ENCODE measurements at regions not wholly inside any gene's neighbourhood (a gene's known extent, or its start where the extent isn't known, plus 50 kb on each side); places are given as distances from the start of the nearest gene placed in this dataset.

GRCh38 chr18:39348757-39349156 is 1783.2 kb upstream of the CELF4 start:
- no peaks in the 10 kb centered on the region for H3K9me3 ChIP-seq
- H3K36me3 ChIP-seq = no peaks in the 10 kb centered on the region
- TF ChIP-seq CTCF (IDR thresholded peaks at IDR 0.05) (no peak), POLR2A (IDR thresholded peaks at IDR 0.05) (no peak)
- no peak overlapping the region for H3K4me3 ChIP-seq
- no peak for DNase-seq
- H3K4me1 ChIP-seq = no peaks in the 10 kb centered on the region
- H3K27ac ChIP-seq = no peak overlapping the region
- H3K27me3 ChIP-seq = no peaks in the 10 kb centered on the region

- Histone ChIP-seq H3K36me3 (no peaks in the 10 kb centered on the region), H3K9me3 (no peaks in the 10 kb centered on the region), H3K4me1 (no peaks in the 10 kb centered on the region), H3K4me3 (no peak overlapping the region), H3K27me3 (no peaks in the 10 kb centered on the region), H3K27ac (no peak overlapping the region)
- no peak for DNase-seq
- TF ChIP-seq POLR2A (IDR thresholded peaks at IDR 0.05) = no peak
- no peak for TF ChIP-seq CTCF (IDR thresholded peaks at IDR 0.05)
Measured at GRCh38 chr18:39347701-39348100, 1782.1 kb upstream of the CELF4 start.

- no peak overlapping the region for H3K27ac ChIP-seq
- DNase-seq = no peak
- H3K9me3 ChIP-seq = no peaks in the 10 kb centered on the region
- H3K36me3 ChIP-seq = no peaks in the 10 kb centered on the region
- no peaks in the 10 kb centered on the region for H3K4me1 ChIP-seq
- no peaks in the 10 kb centered on the region for H3K27me3 ChIP-seq
- H3K4me3 ChIP-seq = no peak overlapping the region
- TF ChIP-seq CTCF (IDR thresholded peaks at IDR 0.05) (no peak), POLR2A (IDR thresholded peaks at IDR 0.05) (no peak)
Measured at GRCh38 chr18:39346916-39347315, 1781.3 kb upstream of the CELF4 start.

GRCh38 chr18:39345321-39345720 is 1779.7 kb upstream of the CELF4 start:
- no peaks in the 10 kb centered on the region for H3K27me3 ChIP-seq
- no peaks in the 10 kb centered on the region for H3K9me3 ChIP-seq

GRCh38 chr18:39344487-39344886 is 1778.9 kb upstream of the CELF4 start:
- Histone ChIP-seq H3K4me3 (no peak overlapping the region), H3K9me3 (no peaks in the 10 kb centered on the region), H3K36me3 (no peaks in the 10 kb centered on the region), H3K4me1 (no peaks in the 10 kb centered on the region), H3K27me3 (no peaks in the 10 kb centered on the region), H3K27ac (no peak overlapping the region)
- TF ChIP-seq CTCF (IDR thresholded peaks at IDR 0.05) (no peak), POLR2A (IDR thresholded peaks at IDR 0.05) (no peak)
- DNase-seq = no peak

More at GRCh38 chr18:39345321-39345720, 1779.7 kb upstream of the CELF4 start:
- TF ChIP-seq POLR2A (IDR thresholded peaks at IDR 0.05) = no peak
- TF ChIP-seq CTCF (IDR thresholded peaks at IDR 0.05) = no peak
- no peak overlapping the region for H3K27ac ChIP-seq
- H3K4me1 ChIP-seq = no peaks in the 10 kb centered on the region
- no peak for DNase-seq
- H3K4me3 ChIP-seq = no peak overlapping the region
- no peaks in the 10 kb centered on the region for H3K36me3 ChIP-seq

GRCh38 chr18:39341129-39341528 is 1775.5 kb upstream of the CELF4 start:
- Histone ChIP-seq H3K4me1 (no peaks in the 10 kb centered on the region), H3K27ac (no peak overlapping the region), H3K27me3 (no peaks in the 10 kb centered on the region), H3K4me3 (no peak overlapping the region), H3K9me3 (no peaks in the 10 kb centered on the region), H3K36me3 (no peaks in the 10 kb centered on the region)
- no peak for DNase-seq
- TF ChIP-seq POLR2A (IDR thresholded peaks at IDR 0.05) (no peak), CTCF (IDR thresholded peaks at IDR 0.05) (no peak)

All from Peyer's patch (tissue), 4 donors.